ENCODE measurements at regions not wholly inside any gene's neighbourhood (a gene's known extent, or its start where the extent isn't known, plus 50 kb on each side); places are given as distances from the start of the nearest gene placed in this dataset.

GRCh38 chr1:229132706-229133105, 138.2 kb upstream of the RAB4A start:
- H3K4me3 ChIP-seq (ENCODE audit: low read length), result no peak overlapping the region
- no peaks in the 10 kb centered on the region for H3K9me3 ChIP-seq (ENCODE audit: low read length)
- TF ChIP-seq SMC3 (conservative IDR thresholded peaks at IDR 0.05; ENCODE audit: poor library complexity), result no peak
- H3K4me2 ChIP-seq (ENCODE audit: low read length), result no peak overlapping the region
- H3K79me2 ChIP-seq (replicated peaks; ENCODE audit: insufficient read depth, low read length), result no peaks in the 10 kb centered on the region
- no peaks in the 10 kb centered on the region for H3K27me3 ChIP-seq (ENCODE audit: insufficient read depth, low read depth, low read length)
- no peaks in the 10 kb centered on the region for H3F3A ChIP-seq (ENCODE audit: insufficient read depth, low read length, poor library complexity, severe bottlenecking)
- no peaks in the 10 kb centered on the region for H3K36me3 ChIP-seq (ENCODE audit: insufficient read depth, low read length)
- H3K27ac ChIP-seq (ENCODE audit: low read length), result no peak overlapping the region
- no peaks in the 10 kb centered on the region for H4K20me1 ChIP-seq (ENCODE audit: insufficient read depth)
- H3K9ac ChIP-seq (ENCODE audit: low read length), result no peak overlapping the region
- no peak overlapping the region for H2AFZ ChIP-seq (ENCODE audit: low read depth, low read length)
- H3K9me2 ChIP-seq (ENCODE audit: insufficient read depth, low read length), result no peaks in the 10 kb centered on the region

- H3F3A ChIP-seq (ENCODE audit: insufficient read depth, low read length, poor library complexity, severe bottlenecking), result no peaks in the 10 kb centered on the region
- H3K36me3 ChIP-seq (ENCODE audit: insufficient read depth, low read length), result no peaks in the 10 kb centered on the region
- H3K27me3 ChIP-seq (ENCODE audit: insufficient read depth, low read depth, low read length), result no peaks in the 10 kb centered on the region
- no peak overlapping the region for H3K4me2 ChIP-seq (ENCODE audit: low read length)
- no peaks in the 10 kb centered on the region for H3K79me2 ChIP-seq (replicated peaks; ENCODE audit: insufficient read depth, low read length)
- no peaks in the 10 kb centered on the region for H4K20me1 ChIP-seq (ENCODE audit: insufficient read depth)
- H3K9ac ChIP-seq (ENCODE audit: low read length), result no peak overlapping the region
- no peak overlapping the region for H3K27ac ChIP-seq (ENCODE audit: low read length)
- H3K9me3 ChIP-seq (ENCODE audit: low read length), result no peaks in the 10 kb centered on the region
- no peaks in the 10 kb centered on the region for H3K9me2 ChIP-seq (ENCODE audit: insufficient read depth, low read length)
- H2AFZ ChIP-seq (ENCODE audit: low read depth, low read length), result no peak overlapping the region
- TF ChIP-seq POLR2AphosphoS5 (IDR thresholded peaks at IDR 0.05), result no peak
- TF ChIP-seq EZH2 (IDR thresholded peaks at IDR 0.05; ENCODE audit: borderline replicate concordance, insufficient read depth, low read length, poor library complexity, severe bottlenecking), result no peak
- TF ChIP-seq SMC3 (conservative IDR thresholded peaks at IDR 0.05; ENCODE audit: poor library complexity), result no peak
- TF ChIP-seq CTCF (IDR thresholded peaks at IDR 0.05; ENCODE audit: poor library complexity, severe bottlenecking), result no peak
- TF ChIP-seq MXI1 (conservative IDR thresholded peaks at IDR 0.05; ENCODE audit: poor library complexity, severe bottlenecking), result no peak
- TF ChIP-seq RAD21 (conservative IDR thresholded peaks at IDR 0.05), result no peak
- no peak for TF ChIP-seq EP300 (conservative IDR thresholded peaks at IDR 0.05; ENCODE audit: poor library complexity, severe bottlenecking)
- no peak for TF ChIP-seq TAF1 (IDR thresholded peaks at IDR 0.05; ENCODE audit: low read depth)
- TF ChIP-seq REST (IDR thresholded peaks at IDR 0.05; ENCODE audit: borderline replicate concordance), result no peak
- H3K4me3 ChIP-seq (ENCODE audit: low read length), result no peak overlapping the region
Observed at GRCh38 chr1:229133151-229133550, 137.8 kb upstream of the RAB4A start.

- no peak overlapping the region for H3K9ac ChIP-seq (ENCODE audit: low read length)
Observed at GRCh38 chr1:229133811-229134210, 137.1 kb upstream of the RAB4A start.

More at GRCh38 chr1:229133811-229134210, 137.1 kb upstream of the RAB4A start:
- H3K9me3 ChIP-seq (ENCODE audit: low read length), result no peaks in the 10 kb centered on the region
- H3K4me3 ChIP-seq (ENCODE audit: low read length), result no peak overlapping the region
- no peaks in the 10 kb centered on the region for H3K36me3 ChIP-seq (ENCODE audit: insufficient read depth, low read length)
- no peak overlapping the region for H3K27ac ChIP-seq (ENCODE audit: low read length)
- TF ChIP-seq TAF1 (IDR thresholded peaks at IDR 0.05; ENCODE audit: low read depth) (no peak), EZH2 (IDR thresholded peaks at IDR 0.05; ENCODE audit: borderline replicate concordance, insufficient read depth, low read length, poor library complexity, severe bottlenecking) (no peak), CTCF (IDR thresholded peaks at IDR 0.05; ENCODE audit: poor library complexity, severe bottlenecking) (no peak), MXI1 (conservative IDR thresholded peaks at IDR 0.05; ENCODE audit: poor library complexity, severe bottlenecking) (no peak), POLR2AphosphoS5 (IDR thresholded peaks at IDR 0.05) (no peak), EP300 (conservative IDR thresholded peaks at IDR 0.05; ENCODE audit: poor library complexity, severe bottlenecking) (no peak), RAD21 (conservative IDR thresholded peaks at IDR 0.05) (no peak), SMC3 (conservative IDR thresholded peaks at IDR 0.05; ENCODE audit: poor library complexity) (no peak), REST (IDR thresholded peaks at IDR 0.05; ENCODE audit: borderline replicate concordance) (no peak)
- H3K79me2 ChIP-seq (replicated peaks; ENCODE audit: insufficient read depth, low read length), result no peaks in the 10 kb centered on the region
- H2AFZ ChIP-seq (ENCODE audit: low read depth, low read length), result no peak overlapping the region
- H3K27me3 ChIP-seq (ENCODE audit: insufficient read depth, low read depth, low read length), result no peaks in the 10 kb centered on the region
- H3K9me2 ChIP-seq (ENCODE audit: insufficient read depth, low read length), result no peaks in the 10 kb centered on the region
- no peaks in the 10 kb centered on the region for H4K20me1 ChIP-seq (ENCODE audit: insufficient read depth)
- H3F3A ChIP-seq (ENCODE audit: insufficient read depth, low read length, poor library complexity, severe bottlenecking), result no peaks in the 10 kb centered on the region
- no peak overlapping the region for H3K4me2 ChIP-seq (ENCODE audit: low read length)
